Fibroblast of gingiva (primary cell): ENCODE measurements at regions not wholly inside any gene's neighbourhood (a gene's known extent, or its start where the extent isn't known, plus 50 kb on each side); places are given as distances from the start of the nearest gene placed in this dataset.
"Not testable (repeated sequence)": the region's sequence is repeated elsewhere in the genome, so short reads cannot be mapped to it uniquely, and the experiment has no call there.

Experiments used
- DNase-seq: peaks from one replicate; pipeline ENCODE4 v3.0.0-alpha.2; 2011; ENCODE audit warnings: low read depth

- no peak for DNase-seq
Observed at GRCh38 chr3:94406595-94406994, 343.7 kb downstream of the NSUN3 start.

- DNase-seq: not testable (repeated sequence)
Observed at GRCh38 chr3:94412936-94413335, 350.1 kb downstream of the NSUN3 start.

- peak; percentile 88 for DNase-seq
Observed at GRCh38 chr3:94413336-94414108, 350.7 kb downstream of the NSUN3 start.

GRCh38 chr3:94414418-94414817, 351.6 kb downstream of the NSUN3 start:
- no peak for DNase-seq

- DNase-seq: no peak
Observed at GRCh38 chr3:94416768-94417167, 353.9 kb downstream of the NSUN3 start.

- no peak for DNase-seq
Observed at GRCh38 chr3:94417963-94418455, 355.1 kb downstream of the NSUN3 start.

GRCh38 chr3:94420931-94421330, 358.1 kb downstream of the NSUN3 start:
- peak; percentile 25 for DNase-seq

- DNase-seq: peak; percentile 77
Observed at GRCh38 chr3:94423578-94423977, 360.7 kb downstream of the NSUN3 start.

GRCh38 chr3:94429517-94429916, 366.7 kb downstream of the NSUN3 start:
- no peak for DNase-seq

GRCh38 chr3:94431876-94432570, 369.2 kb downstream of the NSUN3 start:
- DNase-seq: peak; percentile 13

GRCh38 chr3:94433811-94434210, 370.9 kb downstream of the NSUN3 start:
- no peak for DNase-seq

- DNase-seq: peak; percentile 54
Observed at GRCh38 chr3:94440767-94441493, 378.1 kb downstream of the NSUN3 start.

GRCh38 chr3:94441494-94441847, 378.6 kb downstream of the NSUN3 start:
- no peak for DNase-seq

- no peak for DNase-seq
Observed at GRCh38 chr3:94453864-94454263, 391.0 kb downstream of the NSUN3 start.

- DNase-seq: no peak
Observed at GRCh38 chr3:94459167-94459566, 396.3 kb downstream of the NSUN3 start.

GRCh38 chr3:94460931-94461330, 398.1 kb downstream of the NSUN3 start:
- no peak for DNase-seq

GRCh38 chr3:94462931-94463330, 400.1 kb downstream of the NSUN3 start:
- no peak for DNase-seq

- DNase-seq: no peak
Observed at GRCh38 chr3:94472511-94472910, 409.6 kb downstream of the NSUN3 start.

GRCh38 chr3:94481226-94481898, 418.5 kb downstream of the NSUN3 start:
- no peak for DNase-seq

GRCh38 chr3:94482686-94483085, 419.8 kb downstream of the NSUN3 start:
- no peak for DNase-seq

GRCh38 chr3:94483403-94483802, 420.5 kb downstream of the NSUN3 start:
- DNase-seq: no peak

- DNase-seq: no peak
Observed at GRCh38 chr3:94494992-94495391, 432.1 kb downstream of the NSUN3 start.
